OCI-LY1 (cell line): ENCODE measurements at regions not wholly inside any gene's neighbourhood (a gene's known extent, or its start where the extent isn't known, plus 50 kb on each side); places are given as distances from the start of the nearest gene placed in this dataset.

Source experiments
- H2AFZ ChIP-seq: fragments of 200-600 bp; sonication (generic), shearing (Covaris generic); 2 replicates; pipeline ENCODE4 v1.6.0; 2014; ENCODE audit warnings: antibody characterized with exemption, mild to moderate bottlenecking, low read length
- H3F3A ChIP-seq: fragments of 200-600 bp; sonication (generic), shearing (Covaris generic); 2 replicates; pipeline ENCODE4 v1.6.0; 2014; ENCODE audit warnings: mild to moderate bottlenecking, antibody characterized with exemption, low read length, moderate library complexity; ENCODE audit not compliant: insufficient read depth
- H3K27ac ChIP-seq: fragments of 200-600 bp; sonication (generic); 2 replicates; pipeline ENCODE4 v1.5.1; 2014; ENCODE audit warnings: low read length, mixed run types, mild to moderate bottlenecking, low read depth; ENCODE audit not compliant: poor library complexity, severe bottlenecking
- H3K27me3 ChIP-seq: fragments of 200-600 bp; sonication (generic); 2 replicates; pipeline ENCODE4 v1.6.0; 2014; ENCODE audit warnings: antibody characterized with exemption, mild to moderate bottlenecking, low read length, moderate library complexity; ENCODE audit not compliant: insufficient read depth
- H3K36me3 ChIP-seq: fragments of 200-600 bp; sonication (generic); 2 replicates; pipeline ENCODE4 v1.6.1; 2014; ENCODE audit warnings: mild to moderate bottlenecking, antibody characterized with exemption, low read length, moderate library complexity, mixed read lengths; ENCODE audit not compliant: insufficient read depth
- H3K4me1 ChIP-seq: fragments of 200-600 bp; sonication (generic); 2 replicates; pipeline ENCODE4 v1.5.1; 2014; ENCODE audit warnings: mild to moderate bottlenecking, low read length, moderate library complexity; ENCODE audit not compliant: insufficient read depth, severe bottlenecking
- H3K4me2 ChIP-seq: fragments of 200-600 bp; sonication (generic), shearing (Covaris generic); 2 replicates; pipeline ENCODE4 v1.6.1; 2014; ENCODE audit warnings: low read length
- H3K4me3 ChIP-seq: fragments of 200-600 bp; sonication (generic); 2 replicates; pipeline ENCODE4 v1.5.1; 2014; ENCODE audit warnings: low read length, low read depth, mild to moderate bottlenecking, mixed read lengths; ENCODE audit not compliant: poor library complexity, severe bottlenecking
- H3K79me2 ChIP-seq: fragments of 200-600 bp; shearing (Covaris generic); 2 replicates; pipeline ENCODE4 v1.6.1; 2016; ENCODE audit warnings: mixed run types, low read length, mixed read lengths; ENCODE audit not compliant: insufficient read depth
- H3K9ac ChIP-seq: fragments of 200-600 bp; sonication (generic), shearing (Covaris generic); 2 replicates; pipeline ENCODE4 v1.6.1; 2014; ENCODE audit warnings: mild to moderate bottlenecking, low read length, mixed read lengths
- H3K9me2 ChIP-seq: fragments of 200-600 bp; sonication (generic), shearing (Covaris generic); 2 replicates; pipeline ENCODE4 v1.6.1; 2014; ENCODE audit warnings: low read depth, mild to moderate bottlenecking, low read length, mixed read lengths
- H3K9me3 ChIP-seq: fragments of 200-600 bp; shearing (Covaris generic); 2 replicates; pipeline ENCODE4 v1.6.1; 2014; ENCODE audit warnings: low read length, mixed read lengths
- H4K20me1 ChIP-seq: fragments of 200-600 bp; sonication (generic), shearing (Covaris generic); 2 replicates; pipeline ENCODE4 v1.6.0; 2016; ENCODE audit warnings: mild to moderate bottlenecking, low read length; ENCODE audit not compliant: insufficient read depth
- EZH2 ChIP-seq: fragments of 200-600 bp; sonication (generic), shearing (Covaris generic); IDR thresholded peaks from 2 replicates; pipeline ENCODE4 v1.8.0; 2017; ENCODE audit warnings: borderline replicate concordance, mixed run types, mild to moderate bottlenecking, antibody characterized with exemption, low read length, moderate library complexity, mixed read lengths
- TF ChIP-seq, protein P1 (sequence below): fragments of 200-600 bp; sonication (generic), shearing (Covaris generic); IDR thresholded peaks from 2 replicates; pipeline ENCODE4 v1.5.1; 2017; ENCODE audit warnings: mild to moderate bottlenecking, antibody characterized with exemption, low read length, moderate library complexity, mixed read lengths

GRCh38 chr7:25559581-25560367 is 331.5 kb upstream of the NPVF start:
- H2AFZ ChIP-seq, result no peak overlapping the region
- H3K9ac ChIP-seq, result no peak overlapping the region
- H3K4me3 ChIP-seq, result no peak overlapping the region
- H3K9me2 ChIP-seq, result no peaks in the 10 kb centered on the region
- no peaks in the 10 kb centered on the region for H3K79me2 ChIP-seq
- H3K4me1 ChIP-seq, result no peaks in the 10 kb centered on the region
- H3K36me3 ChIP-seq, result no peaks in the 10 kb centered on the region
- H3K27ac ChIP-seq, result no peak overlapping the region
- H3F3A ChIP-seq, result no peaks in the 10 kb centered on the region
- peaks cover 5% of the 10 kb centered on the region for H3K27me3 ChIP-seq
- TF ChIP-seq, protein P1, sequence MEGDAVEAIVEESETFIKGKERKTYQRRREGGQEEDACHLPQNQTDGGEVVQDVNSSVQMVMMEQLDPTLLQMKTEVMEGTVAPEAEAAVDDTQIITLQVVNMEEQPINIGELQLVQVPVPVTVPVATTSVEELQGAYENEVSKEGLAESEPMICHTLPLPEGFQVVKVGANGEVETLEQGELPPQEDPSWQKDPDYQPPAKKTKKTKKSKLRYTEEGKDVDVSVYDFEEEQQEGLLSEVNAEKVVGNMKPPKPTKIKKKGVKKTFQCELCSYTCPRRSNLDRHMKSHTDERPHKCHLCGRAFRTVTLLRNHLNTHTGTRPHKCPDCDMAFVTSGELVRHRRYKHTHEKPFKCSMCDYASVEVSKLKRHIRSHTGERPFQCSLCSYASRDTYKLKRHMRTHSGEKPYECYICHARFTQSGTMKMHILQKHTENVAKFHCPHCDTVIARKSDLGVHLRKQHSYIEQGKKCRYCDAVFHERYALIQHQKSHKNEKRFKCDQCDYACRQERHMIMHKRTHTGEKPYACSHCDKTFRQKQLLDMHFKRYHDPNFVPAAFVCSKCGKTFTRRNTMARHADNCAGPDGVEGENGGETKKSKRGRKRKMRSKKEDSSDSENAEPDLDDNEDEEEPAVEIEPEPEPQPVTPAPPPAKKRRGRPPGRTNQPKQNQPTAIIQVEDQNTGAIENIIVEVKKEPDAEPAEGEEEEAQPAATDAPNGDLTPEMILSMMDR, result no peak
- TF ChIP-seq EZH2, result no peak
- H4K20me1 ChIP-seq, result no peaks in the 10 kb centered on the region
- H3K9me3 ChIP-seq, result no peaks in the 10 kb centered on the region
- H3K4me2 ChIP-seq, result no peak overlapping the region

DNA sequence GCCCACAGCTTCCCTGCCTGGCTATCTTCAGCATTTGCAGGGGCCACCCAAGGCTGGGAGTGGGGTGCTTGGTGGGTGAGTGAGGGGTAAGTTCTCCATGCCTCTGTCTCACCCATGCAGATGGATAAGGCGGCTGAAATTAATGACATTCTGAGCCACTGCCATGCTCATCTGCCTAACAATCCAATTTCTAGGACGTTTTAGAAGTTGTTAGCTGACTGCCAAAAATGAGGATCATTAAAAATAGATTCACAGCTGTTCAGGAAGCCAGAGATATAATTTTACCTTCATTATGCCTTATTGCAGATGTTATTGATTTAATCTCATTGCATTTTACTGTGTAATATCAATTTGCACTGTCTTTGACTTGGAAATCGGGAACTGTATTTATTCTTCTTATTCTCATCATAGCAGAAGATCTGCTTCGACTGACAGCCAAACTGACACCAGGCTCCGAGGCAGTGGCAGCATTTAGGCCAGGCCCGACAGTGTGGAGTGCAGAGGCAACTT is 334.4 kb upstream of the NPVF start:
- no peak overlapping the region for H3K27ac ChIP-seq
- H4K20me1 ChIP-seq, result no peaks in the 10 kb centered on the region
- H3K9ac ChIP-seq, result no peak overlapping the region
- no peaks in the 10 kb centered on the region for H3K36me3 ChIP-seq
- H3K79me2 ChIP-seq, result no peaks in the 10 kb centered on the region
- TF ChIP-seq, protein P1, result no peak
- no peak for TF ChIP-seq EZH2
- H2AFZ ChIP-seq, result no peak overlapping the region
- no peaks in the 10 kb centered on the region for H3K9me3 ChIP-seq
- no peaks in the 10 kb centered on the region for H3F3A ChIP-seq
- no peaks in the 10 kb centered on the region for H3K9me2 ChIP-seq
- H3K4me2 ChIP-seq, result no peak overlapping the region
- H3K4me1 ChIP-seq, result no peaks in the 10 kb centered on the region
- no peak overlapping the region for H3K4me3 ChIP-seq
- H3K27me3 ChIP-seq, result peaks cover 5% of the 10 kb centered on the region

DNA sequence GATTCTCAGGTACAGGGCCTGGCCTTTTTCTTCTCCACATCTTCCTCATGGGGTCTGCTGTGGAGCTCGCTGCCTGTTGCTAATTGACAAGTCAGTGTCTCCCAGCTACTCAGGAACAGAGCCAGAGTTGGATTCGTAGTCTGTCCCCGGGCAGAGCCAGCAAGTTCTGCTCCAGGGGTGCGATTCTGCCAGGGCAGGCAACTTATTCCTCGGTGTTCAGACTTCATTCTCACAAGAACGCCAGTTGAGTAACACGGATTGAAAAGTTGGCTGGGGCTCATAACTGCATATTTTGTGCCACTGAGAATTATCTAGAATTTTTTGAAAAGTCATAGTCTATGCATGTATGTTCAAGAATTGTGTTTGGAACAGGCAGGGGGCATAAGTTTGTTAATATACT is 336.7 kb upstream of the NPVF start:
- H3K27me3 ChIP-seq, result peaks cover 5% of the 10 kb centered on the region
- TF ChIP-seq EZH2, result no peak
- TF ChIP-seq, protein P1, result no peak
- H3K9me2 ChIP-seq, result no peaks in the 10 kb centered on the region
- H3K9me3 ChIP-seq, result no peaks in the 10 kb centered on the region
- H4K20me1 ChIP-seq, result no peaks in the 10 kb centered on the region
- no peak overlapping the region for H3K9ac ChIP-seq
- no peaks in the 10 kb centered on the region for H3K79me2 ChIP-seq
- H3K4me2 ChIP-seq, result no peak overlapping the region
- H3F3A ChIP-seq, result no peaks in the 10 kb centered on the region
- H3K4me3 ChIP-seq, result no peak overlapping the region
- no peak overlapping the region for H2AFZ ChIP-seq
- H3K4me1 ChIP-seq, result no peaks in the 10 kb centered on the region
- H3K36me3 ChIP-seq, result no peaks in the 10 kb centered on the region
- no peak overlapping the region for H3K27ac ChIP-seq
